Endothelial cell of umbilical vein (primary cell): ENCODE measurements at regions not wholly inside any gene's neighbourhood (a gene's known extent, or its start where the extent isn't known, plus 50 kb on each side); places are given as distances from the start of the nearest gene placed in this dataset.

ENCODE experiments used
- BruUV-seq: library from RNA; stranded (reverse); fragments of 400-500 nt; replicated peaks from 2 replicates; lab custom pipeline; 2021; lab: Mats Ljungman, UMichigan
- CTCF ChIA-PET: fragments of 300-600, 350-600 bp; sonication (Branson Sonifier 250); formaldehyde crosslinking; loops from one replicate; lab custom pipeline; 2021; ENCODE audit warnings: antibody characterized with exemption, inconsistent platforms; lab: Charles Lee
- POLR2A ChIA-PET: fragments of 300-600, 350-600 bp; sonication (Branson Sonifier 250); formaldehyde crosslinking; loops from one replicate; lab custom pipeline; 2021; ENCODE audit warnings: antibody characterized with exemption, inconsistent platforms; lab: Charles Lee
- DNase-seq: peaks from one replicate; pipeline ENCODE4 v3.0.0-alpha.2; 2011; ENCODE audit warnings: low read depth, low spot score
- FAIRE-seq: peaks from 2 replicates; lab custom pipeline; 2011; peaks lifted over from hg19 to GRCh38; lab: Jason Lieb, UNC
- H2AFZ ChIP-seq: 2 replicates; pipeline ENCODE4 v1.6.0; 2012; ENCODE audit warnings: low read depth, low read length, control low read depth, inconsistent platforms
- H3K27ac ChIP-seq: 2 replicates; pipeline ENCODE4 v1.5.1; 2011; ENCODE audit warnings: low read depth, mild to moderate bottlenecking, control low read depth, low read length, moderate library complexity; ENCODE audit not compliant: insufficient read depth
- H3K27me3 ChIP-seq, 2 experiments: 2 replicates each; pipeline versions ENCODE4 v1.6.0 to v1.6.1; 2011; ENCODE audit warnings: low read length in 2 of 2, mixed read lengths in 1 of 2; ENCODE audit not compliant: control insufficient read depth in 2 of 2, insufficient read depth in 2 of 2
- H3K36me3 ChIP-seq, 2 experiments: 2 replicates in 1 of 2; 3 replicates in 1 of 2; pipeline ENCODE4 v1.5.1; 2011; ENCODE audit warnings: low read length in 2 of 2, mild to moderate bottlenecking in 1 of 2, moderate library complexity in 1 of 2; ENCODE audit not compliant: control insufficient read depth in 2 of 2, insufficient read depth in 2 of 2; ENCODE audit errors: extremely low read depth in 1 of 2
- H3K4me1 ChIP-seq: 3 replicates; pipeline ENCODE4 v1.5.1; 2011; ENCODE audit warnings: mild to moderate bottlenecking, low read length; ENCODE audit not compliant: control insufficient read depth, insufficient read depth; ENCODE audit errors: extremely low read depth
- H3K4me2 ChIP-seq: 2 replicates; pipeline ENCODE4 v1.6.1; 2011; ENCODE audit warnings: low read length, control low read depth, mixed read lengths; ENCODE audit not compliant: insufficient read depth
- H3K4me3 ChIP-seq, 3 experiments: fragments of 200-600 bp in 1 of 3; sonication (generic), shearing (Covaris generic) in 1 of 3; replicated peaks in 1 of 3; 2 replicates each; pipeline ENCODE4 v1.5.1; 2011 to 2016; ENCODE audit warnings: control low read depth in 3 of 3, low read length in 3 of 3, mild to moderate bottlenecking in 2 of 3, inconsistent platforms in 1 of 3, low read depth in 1 of 3, moderate library complexity in 1 of 3; ENCODE audit not compliant: insufficient read depth in 1 of 3
- H3K79me2 ChIP-seq: 2 replicates; pipeline ENCODE4 v1.6.0; 2012; ENCODE audit warnings: low read length, inconsistent platforms; ENCODE audit not compliant: control insufficient read depth, insufficient read depth
- H3K9ac ChIP-seq: replicated peaks from 2 replicates; pipeline ENCODE3; 2011; ENCODE audit warnings: low read length, control low read depth; ENCODE audit not compliant: insufficient read depth; ENCODE audit errors: extremely low read depth
- H3K9me1 ChIP-seq: replicated peaks from 3 replicates; pipeline ENCODE4 v1.6.0; 2011; ENCODE audit warnings: mild to moderate bottlenecking, low read length; ENCODE audit not compliant: control insufficient read depth, insufficient read depth; ENCODE audit errors: extremely low read depth
- H3K9me3 ChIP-seq: replicated peaks from 2 replicates; pipeline ENCODE4 v1.5.1; 2012; ENCODE audit warnings: low read length, inconsistent platforms; ENCODE audit not compliant: control insufficient read depth, insufficient read depth
- H4K20me1 ChIP-seq: replicated peaks from 2 replicates; pipeline ENCODE3; 2011; ENCODE audit warnings: mild to moderate bottlenecking, low read length; ENCODE audit not compliant: control insufficient read depth, insufficient read depth; ENCODE audit errors: extremely low read depth
- EZH2 ChIP-seq: IDR thresholded peaks from 2 replicates; pipeline ENCODE4 v1.6.1; 2012; ENCODE audit warnings: borderline replicate concordance, low read depth, mild to moderate bottlenecking, moderate library complexity, low read length, inconsistent platforms; ENCODE audit not compliant: severe bottlenecking
- FOS ChIP-seq: IDR thresholded peaks from 2 replicates; pipeline ENCODE4 v1.6.1; 2011; ENCODE audit warnings: mild to moderate bottlenecking, low read length, moderate library complexity, borderline replicate concordance; ENCODE audit not compliant: insufficient read depth
- GATA2 ChIP-seq: IDR thresholded peaks from 2 replicates; pipeline ENCODE4 v1.7.0; 2011; ENCODE audit warnings: low read depth, mild to moderate bottlenecking, moderate library complexity, mixed read lengths, low read length; ENCODE audit not compliant: insufficient read length, insufficient read depth
- JUN ChIP-seq: IDR thresholded peaks from 2 replicates; pipeline ENCODE4 v1.6.1; 2011; ENCODE audit warnings: borderline replicate concordance, low read depth; ENCODE audit not compliant: insufficient read length, insufficient read depth
- MAX ChIP-seq: IDR thresholded peaks from 2 replicates; pipeline ENCODE4 v1.6.1; 2011; ENCODE audit not compliant: insufficient read depth, insufficient read length
- MYC ChIP-seq: IDR thresholded peaks from one replicate; pipeline ENCODE4 v1.6.1; 2011; ENCODE audit warnings: mild to moderate bottlenecking, low read depth, low read length
- POLR2A ChIP-seq: IDR thresholded peaks from 2 replicates; pipeline ENCODE4 v1.6.1; 2012; ENCODE audit warnings: low read depth, mild to moderate bottlenecking, control low read depth, low read length
- POLR2AphosphoS5 ChIP-seq: IDR thresholded peaks from 2 replicates; pipeline ENCODE4 v1.6.1; 2012; ENCODE audit warnings: low read depth, mild to moderate bottlenecking, control low read depth, low read length, moderate library complexity; ENCODE audit not compliant: insufficient read depth
- dilution Hi-C: fragments of 300-500 bp; cut with MboI; formaldehyde crosslinking; loops from one replicate; pipeline ENCODE4 v1.15.0; 2019; ENCODE audit warnings: low sequenced_read_pairs; ENCODE audit not compliant: extremely low pct_ligation_motif_present
- intact Hi-C: fragments of 100-400 bp; cut with micrococcal nuclease; formaldehyde crosslinking; loops from one replicate; pipeline ENCODE4 v1.10.0; 2022
- TF ChIP-seq, protein P1 (sequence below), 2 donors: IDR thresholded peaks; 1 replicate in 1 of 2; 2 replicates in 1 of 2; pipeline ENCODE4 v1.5.1; 2011; ENCODE audit warnings: low read length in 2 of 2, mild to moderate bottlenecking in 2 of 2, moderate library complexity in 2 of 2, control low read depth in 1 of 2, inconsistent platforms in 1 of 2, low read depth in 1 of 2; ENCODE audit not compliant: insufficient read depth in 1 of 2; ENCODE audit errors: extremely low read depth in 1 of 2

GRCh38 chr1:182227864-182228547, 163.6 kb downstream of the GLUL start:
- no peaks in the 10 kb centered on the region for H3K9me1 ChIP-seq
- CTCF ChIA-PET, result no interaction called here
- FAIRE-seq (no peak), DNase-seq (no peak)
- no peaks in the 10 kb centered on the region for H4K20me1 ChIP-seq
- H3K27ac ChIP-seq, result no peak overlapping the region
- no peak overlapping the region for H2AFZ ChIP-seq
- H3K4me2 ChIP-seq, result no peak overlapping the region
- no peaks in the 10 kb centered on the region for H3K27me3 ChIP-seq
- no peaks in the 10 kb centered on the region for H3K79me2 ChIP-seq
- no peak overlapping the region for H3K4me3 ChIP-seq
- no peak overlapping the region for H3K9ac ChIP-seq
- no peaks in the 10 kb centered on the region for H3K36me3 ChIP-seq
- TF ChIP-seq POLR2AphosphoS5, result no peak
- no peak for TF ChIP-seq EZH2
- no peak for TF ChIP-seq MAX
- TF ChIP-seq POLR2A, result no peak
- no peak for TF ChIP-seq JUN
- no peak for TF ChIP-seq MYC
- TF ChIP-seq FOS, result no peak
- TF ChIP-seq GATA2, result no peak
- TF ChIP-seq, protein P1, sequence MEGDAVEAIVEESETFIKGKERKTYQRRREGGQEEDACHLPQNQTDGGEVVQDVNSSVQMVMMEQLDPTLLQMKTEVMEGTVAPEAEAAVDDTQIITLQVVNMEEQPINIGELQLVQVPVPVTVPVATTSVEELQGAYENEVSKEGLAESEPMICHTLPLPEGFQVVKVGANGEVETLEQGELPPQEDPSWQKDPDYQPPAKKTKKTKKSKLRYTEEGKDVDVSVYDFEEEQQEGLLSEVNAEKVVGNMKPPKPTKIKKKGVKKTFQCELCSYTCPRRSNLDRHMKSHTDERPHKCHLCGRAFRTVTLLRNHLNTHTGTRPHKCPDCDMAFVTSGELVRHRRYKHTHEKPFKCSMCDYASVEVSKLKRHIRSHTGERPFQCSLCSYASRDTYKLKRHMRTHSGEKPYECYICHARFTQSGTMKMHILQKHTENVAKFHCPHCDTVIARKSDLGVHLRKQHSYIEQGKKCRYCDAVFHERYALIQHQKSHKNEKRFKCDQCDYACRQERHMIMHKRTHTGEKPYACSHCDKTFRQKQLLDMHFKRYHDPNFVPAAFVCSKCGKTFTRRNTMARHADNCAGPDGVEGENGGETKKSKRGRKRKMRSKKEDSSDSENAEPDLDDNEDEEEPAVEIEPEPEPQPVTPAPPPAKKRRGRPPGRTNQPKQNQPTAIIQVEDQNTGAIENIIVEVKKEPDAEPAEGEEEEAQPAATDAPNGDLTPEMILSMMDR (IDR thresholded peaks at IDR 0.05; ENCODE audit: extremely low read depth in 1 of 2, insufficient read depth in 1 of 2, low read depth in 1 of 2, low read length in 2 of 2), result no peak
- intact Hi-C loops (no loop called here), dilution Hi-C loops (no loop called here)
- no TSS peak for BruUV-seq
- POLR2A ChIA-PET, result no interaction called here
- H3K9me3 ChIP-seq, result no peaks in the 10 kb centered on the region
- H3K4me1 ChIP-seq, result no peaks in the 10 kb centered on the region
